ENCODE measurements at regions not wholly inside any gene's neighbourhood (a gene's known extent, or its start where the extent isn't known, plus 50 kb on each side); places are given as distances from the start of the nearest gene placed in this dataset.

DNA sequence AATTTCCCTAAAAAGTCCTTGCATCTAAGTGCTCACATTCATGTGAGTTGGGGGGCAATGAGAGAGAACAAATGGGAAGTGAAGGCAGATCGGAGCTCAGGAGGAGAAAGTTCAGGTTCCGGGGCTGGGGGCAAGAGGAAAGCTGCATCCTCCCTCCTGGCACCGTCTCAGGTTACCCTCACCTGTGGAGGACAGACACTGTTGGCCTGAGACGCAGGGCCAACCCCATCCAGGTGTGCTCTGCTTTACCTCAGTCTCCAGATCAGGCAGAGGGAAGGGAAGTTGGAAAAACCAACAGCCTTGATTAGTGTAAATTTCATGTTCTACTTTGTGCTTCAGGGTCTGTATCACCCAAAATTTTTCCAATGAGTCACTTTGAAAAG is 146.9 kb downstream of the TRIM29 start:
- no peak for DNase-seq
- no peak overlapping the region for H3K27ac ChIP-seq
- no peaks in the 10 kb centered on the region for H3K9me3 ChIP-seq
- TF ChIP-seq POLR2A (IDR thresholded peaks at IDR 0.05): no peak
- TF ChIP-seq, protein P1, sequence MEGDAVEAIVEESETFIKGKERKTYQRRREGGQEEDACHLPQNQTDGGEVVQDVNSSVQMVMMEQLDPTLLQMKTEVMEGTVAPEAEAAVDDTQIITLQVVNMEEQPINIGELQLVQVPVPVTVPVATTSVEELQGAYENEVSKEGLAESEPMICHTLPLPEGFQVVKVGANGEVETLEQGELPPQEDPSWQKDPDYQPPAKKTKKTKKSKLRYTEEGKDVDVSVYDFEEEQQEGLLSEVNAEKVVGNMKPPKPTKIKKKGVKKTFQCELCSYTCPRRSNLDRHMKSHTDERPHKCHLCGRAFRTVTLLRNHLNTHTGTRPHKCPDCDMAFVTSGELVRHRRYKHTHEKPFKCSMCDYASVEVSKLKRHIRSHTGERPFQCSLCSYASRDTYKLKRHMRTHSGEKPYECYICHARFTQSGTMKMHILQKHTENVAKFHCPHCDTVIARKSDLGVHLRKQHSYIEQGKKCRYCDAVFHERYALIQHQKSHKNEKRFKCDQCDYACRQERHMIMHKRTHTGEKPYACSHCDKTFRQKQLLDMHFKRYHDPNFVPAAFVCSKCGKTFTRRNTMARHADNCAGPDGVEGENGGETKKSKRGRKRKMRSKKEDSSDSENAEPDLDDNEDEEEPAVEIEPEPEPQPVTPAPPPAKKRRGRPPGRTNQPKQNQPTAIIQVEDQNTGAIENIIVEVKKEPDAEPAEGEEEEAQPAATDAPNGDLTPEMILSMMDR (IDR thresholded peaks at IDR 0.05): no peak
- H3K4me3 ChIP-seq: no peak overlapping the region
- intact Hi-C loops (cut with DNase I): no loop called here
- peaks cover 6% of the 10 kb centered on the region for H3K4me1 ChIP-seq
- H3K36me3 ChIP-seq (replicated peaks in 1 of 2; ENCODE audit: insufficient read depth in 1 of 2, low read depth in 2 of 2): no peaks in the 10 kb centered on the region
- no peak for ATAC-seq
- WGBS, 2 donors: 78 to 92% methylated on average over 4 of the region's 4 CpGs
- H3K27me3 ChIP-seq: no peaks in the 10 kb centered on the region

DNA sequence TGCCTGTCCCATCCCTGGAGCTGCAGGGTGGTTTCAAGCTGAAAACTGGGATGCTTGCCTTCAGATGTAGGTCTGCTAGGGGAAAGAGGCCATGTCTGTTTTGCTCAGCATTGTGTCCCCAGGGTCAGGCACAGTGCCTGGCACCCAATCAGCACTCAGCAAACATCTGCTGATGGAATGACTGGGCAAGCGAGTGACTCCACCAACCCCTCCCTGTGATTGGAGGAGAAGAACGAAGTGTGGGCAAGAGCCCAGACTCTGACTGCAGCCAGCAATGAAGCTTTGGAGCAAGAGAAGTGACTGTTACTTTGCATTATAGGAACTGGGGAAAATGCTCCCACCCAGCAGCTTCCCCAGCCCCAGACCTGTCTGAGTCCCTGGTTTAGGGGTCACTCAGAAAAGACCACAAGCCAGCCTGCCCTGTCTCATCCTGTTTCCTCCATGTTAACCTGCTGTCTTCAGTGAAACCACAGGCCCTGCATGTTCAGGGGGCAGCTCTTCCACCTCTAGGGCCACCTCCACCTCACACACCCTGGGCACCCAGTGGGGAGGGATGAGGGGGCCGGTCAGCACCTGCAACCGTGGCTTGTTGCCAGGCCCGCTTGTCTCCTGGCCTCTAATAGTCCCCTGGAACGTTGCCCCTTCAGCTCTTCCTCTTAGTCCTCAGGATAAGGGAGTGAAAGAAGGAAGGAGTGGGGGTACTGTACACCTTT is 147.4 kb downstream of the TRIM29 start:
- H3K4me3 ChIP-seq: no peak overlapping the region
- H3K27ac ChIP-seq: no peak overlapping the region
- H3K9me3 ChIP-seq: no peaks in the 10 kb centered on the region
- peak in 3 of 4 donors; percentile 39 to 41 (median 41) for DNase-seq
- intact Hi-C loops (cut with DNase I): no loop called here
- no peaks in the 10 kb centered on the region for H3K36me3 ChIP-seq (replicated peaks in 1 of 2; ENCODE audit: insufficient read depth in 1 of 2, low read depth in 2 of 2)
- TF ChIP-seq, protein P1 (IDR thresholded peaks at IDR 0.05): no peak
- no peak for TF ChIP-seq POLR2A (IDR thresholded peaks at IDR 0.05)
- peaks cover 6% of the 10 kb centered on the region for H3K4me1 ChIP-seq
- no peak for ATAC-seq
- WGBS, 2 donors: 34 to 49% methylated on average over 6 of the region's 6 CpGs
- no peaks in the 10 kb centered on the region for H3K27me3 ChIP-seq

DNA sequence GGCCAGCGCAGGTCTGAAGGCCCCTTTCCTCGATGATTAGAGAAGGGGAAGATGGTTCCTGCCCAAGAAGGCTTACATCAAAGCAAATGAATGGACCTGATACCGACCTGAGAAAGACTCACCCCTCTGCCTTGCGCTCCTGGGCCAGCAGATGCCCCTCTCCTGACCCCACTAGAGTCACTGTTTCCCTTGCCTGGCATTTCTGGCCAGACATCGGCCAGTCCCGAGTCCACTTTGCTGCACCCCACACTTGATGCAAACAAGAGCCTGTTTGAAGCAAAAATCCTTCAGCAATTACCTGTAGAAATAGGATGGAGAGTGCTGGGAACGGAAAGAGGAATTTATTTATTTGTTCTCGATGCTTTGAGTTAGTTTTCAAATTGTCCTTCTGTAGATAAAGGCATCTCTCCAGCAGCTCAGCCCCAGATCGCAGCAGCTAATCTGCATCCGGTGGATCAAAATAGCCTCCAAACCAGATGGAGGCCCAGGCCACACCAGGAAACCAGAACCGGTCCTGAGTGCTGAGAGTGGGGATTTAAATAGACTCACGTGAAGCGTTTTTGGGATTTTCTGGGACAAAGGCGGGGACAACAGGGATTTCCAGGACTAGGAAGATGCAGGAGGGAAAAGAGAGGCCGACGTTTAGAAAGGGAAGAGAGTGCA is 148.6 kb downstream of the TRIM29 start:
- 76 to 80% methylated on average over 15 to 16 of the region's 16 CpGs for WGBS, 2 donors
- TF ChIP-seq POLR2A (IDR thresholded peaks at IDR 0.05): no peak
- TF ChIP-seq, protein P1 (IDR thresholded peaks at IDR 0.05): no peak
- H3K27me3 ChIP-seq: no peaks in the 10 kb centered on the region
- intact Hi-C loops (cut with DNase I): no loop called here
- no peak overlapping the region for H3K4me3 ChIP-seq
- no peak for ATAC-seq
- no peaks in the 10 kb centered on the region for H3K9me3 ChIP-seq
- DNase-seq: no peak
- peaks cover 6% of the 10 kb centered on the region for H3K4me1 ChIP-seq
- H3K27ac ChIP-seq: no peak overlapping the region
- no peaks in the 10 kb centered on the region for H3K36me3 ChIP-seq (replicated peaks in 1 of 2; ENCODE audit: insufficient read depth in 1 of 2, low read depth in 2 of 2)

DNA sequence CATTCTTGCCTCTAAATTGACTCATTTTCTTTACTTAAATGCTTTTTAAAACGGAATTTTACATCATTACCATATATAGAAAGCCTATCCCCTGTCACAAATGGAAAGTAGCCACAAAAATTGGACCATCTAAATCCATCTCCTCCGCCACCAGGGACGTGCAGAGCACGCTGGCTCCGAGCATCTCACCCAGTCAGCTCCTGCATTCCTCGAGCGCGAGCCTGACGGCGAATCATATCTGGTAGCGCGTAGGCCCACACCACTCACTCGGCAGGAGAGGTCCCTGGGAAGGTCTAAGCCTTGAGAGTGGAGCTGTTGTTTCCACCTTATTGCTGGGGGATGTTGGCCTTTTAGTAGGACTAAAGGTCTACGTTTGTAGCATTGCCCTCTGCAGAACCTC is 152.4 kb downstream of the TRIM29 start:
- DNase-seq (no peak), ATAC-seq (no peak)
- intact Hi-C loops (cut with DNase I): no loop called here
- Histone ChIP-seq H3K27ac (no peak overlapping the region), H3K9me3 (no peaks in the 10 kb centered on the region), H3K4me3 (no peak overlapping the region), H3K27me3 (no peaks in the 10 kb centered on the region), H3K36me3 (replicated peaks in 1 of 2; ENCODE audit: insufficient read depth in 1 of 2, low read depth in 2 of 2) (no peaks in the 10 kb centered on the region), H3K4me1 (no peaks in the 10 kb centered on the region)
- no peak for TF ChIP-seq POLR2A (IDR thresholded peaks at IDR 0.05)
- TF ChIP-seq, protein P1 (IDR thresholded peaks at IDR 0.05): no peak
- 84 to 86% methylated on average over 12 to 14 of the region's 14 CpGs for WGBS, 2 donors

DNA sequence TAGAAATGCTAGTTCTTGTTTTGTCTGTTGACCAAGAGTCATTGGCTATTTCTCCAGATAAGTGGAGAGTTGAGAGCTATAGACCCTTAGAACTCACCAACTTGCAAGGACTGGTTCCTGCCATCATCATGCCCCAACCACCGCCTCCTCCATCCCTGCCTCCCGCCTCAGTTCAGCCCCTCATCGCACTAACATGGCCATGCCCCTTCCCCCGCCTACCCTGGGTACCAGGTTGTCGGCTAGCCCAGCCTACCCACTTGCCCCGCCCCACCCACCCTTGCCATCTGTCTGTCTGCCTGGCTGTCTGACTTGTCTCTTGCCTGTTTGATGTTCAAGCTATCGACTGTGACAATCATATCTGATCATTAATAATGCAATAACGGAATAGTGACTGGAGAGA is 154.1 kb downstream of the TRIM29 start:
- ATAC-seq: no peak
- H3K9me3 ChIP-seq: no peaks in the 10 kb centered on the region
- no peaks in the 10 kb centered on the region for H3K27me3 ChIP-seq
- H3K4me3 ChIP-seq: no peak overlapping the region
- no peaks in the 10 kb centered on the region for H3K4me1 ChIP-seq
- H3K36me3 ChIP-seq (replicated peaks in 1 of 2; ENCODE audit: insufficient read depth in 1 of 2, low read depth in 2 of 2): no peaks in the 10 kb centered on the region
- 80 to 89% methylated on average over 8 of the region's 8 CpGs for WGBS, 2 donors
- H3K27ac ChIP-seq: no peak overlapping the region
- DNase-seq: no peak
- intact Hi-C loops (cut with DNase I): no loop called here
- no peak for TF ChIP-seq POLR2A (IDR thresholded peaks at IDR 0.05)
- TF ChIP-seq, protein P1 (IDR thresholded peaks at IDR 0.05): no peak
